HCT116 (cell line): ENCODE measurements at regions not wholly inside any gene's neighbourhood (a gene's known extent, or its start where the extent isn't known, plus 50 kb on each side); places are given as distances from the start of the nearest gene placed in this dataset.

Experiments
- ATAC-seq: fragments of 200-7000 bp; cut with Tn5 transposase; 2 replicates; pipeline ENCODE4 v1.9.1; 2020; ENCODE audit warnings: mild to moderate bottlenecking, moderate library complexity
- BruUV-seq: library from RNA; stranded (reverse); fragments of 400-500 nt; replicated peaks from 2 replicates; lab custom pipeline; 2021; lab: Mats Ljungman, UMichigan
- CTCF ChIA-PET: fragments of 300-600 bp; sonication (Branson Sonifier 250); formaldehyde crosslinking; loops from one replicate; lab custom pipeline; 2021; ENCODE audit warnings: antibody characterized with exemption; lab: Charles Lee
- POLR2A ChIA-PET: fragments of 300-600, 350-600 bp; sonication (Branson Sonifier 250); formaldehyde crosslinking; loops from one replicate; lab custom pipeline; 2021; ENCODE audit warnings: antibody characterized with exemption; lab: Charles Lee
- RAD21 ChIA-PET, 2 experiments: fragments of 300-600 bp; sonication (Branson Sonifier 250); formaldehyde crosslinking; loops; one replicate each; lab custom pipeline; 2023; ENCODE audit warnings: low total read pairs in 2 of 2; ENCODE audit not compliant: uncharacterized antibody in 2 of 2, unreplicated experiment in 2 of 2, low non-redundant PET in 1 of 2; lab: Charles Lee
- DNase-seq: peaks from one replicate; pipeline ENCODE4 v3.0.0-alpha.2; 2010; ENCODE audit warnings: low read depth, low spot score
- H2AFZ ChIP-seq: fragments of 200-600 bp; shearing (Covaris generic), sonication (generic); 2 replicates; pipeline ENCODE4 v1.6.1; 2017; ENCODE audit warnings: low read depth, mixed run types, mixed read lengths, antibody characterized with exemption, low read length; ENCODE audit not compliant: poor library complexity, severe bottlenecking
- H3K27ac ChIP-seq: 2 replicates; pipeline ENCODE4 v1.5.1; 2012; ENCODE audit warnings: low read depth, low read length
- H3K27me3 ChIP-seq: fragments of 200-600 bp; sonication (generic); 2 replicates; pipeline ENCODE4 v1.6.1; 2016; ENCODE audit warnings: mixed run types, low read length, mixed read lengths; ENCODE audit not compliant: insufficient read depth
- H3K36me3 ChIP-seq, 2 experiments: fragments of 200-500 bp in 1 of 2; fragments of 200-600 bp in 1 of 2; sonication (Bioruptor generic) in 1 of 2; sonication (generic) in 1 of 2; 2 replicates each; pipeline versions ENCODE4 v1.5.1 to v1.6.1; 2014 to 2016; ENCODE audit warnings: low read length in 2 of 2, inconsistent platforms in 1 of 2, mixed read lengths in 1 of 2, mixed run types in 1 of 2; ENCODE audit not compliant: insufficient read depth in 2 of 2, control insufficient read depth in 1 of 2
- H3K4me1 ChIP-seq, 2 experiments: fragments of 200-600 bp in 1 of 2; sonication (generic) in 1 of 2; 2 replicates each; pipeline versions ENCODE4 v1.5.1 to v1.6.1; 2012 to 2017; ENCODE audit warnings: low read length in 2 of 2, inconsistent platforms in 1 of 2, mild to moderate bottlenecking in 1 of 2, mixed read lengths in 1 of 2, mixed run types in 1 of 2, moderate library complexity in 1 of 2; ENCODE audit not compliant: insufficient read depth in 2 of 2, control insufficient read depth in 1 of 2
- H3K4me2 ChIP-seq: fragments of 200-600 bp; sonication (generic); 2 replicates; pipeline ENCODE4 v1.6.1; 2017; ENCODE audit warnings: mixed run types, low read length, mixed read lengths
- H3K4me3 ChIP-seq, 2 experiments: fragments of 200-600 bp in 1 of 2; sonication (generic) in 1 of 2; replicated peaks in 1 of 2; 2 replicates each; pipeline ENCODE4 v1.5.1; 2011 to 2016; ENCODE audit warnings: low read length in 2 of 2, control low read depth in 1 of 2, low read depth in 1 of 2, mild to moderate bottlenecking in 1 of 2, mixed read lengths in 1 of 2, mixed run types in 1 of 2
- H3K79me2 ChIP-seq: fragments of 200-600 bp; sonication (generic); 2 replicates; pipeline ENCODE4 v1.6.1; 2017; ENCODE audit warnings: mild to moderate bottlenecking, mixed run types, low read length, moderate library complexity, mixed read lengths; ENCODE audit not compliant: insufficient read depth
- H3K9ac ChIP-seq: fragments of 200-600 bp; sonication (generic); 2 replicates; pipeline ENCODE4 v1.6.1; 2016; ENCODE audit warnings: low read length, mixed read lengths
- H3K9me2 ChIP-seq: fragments of 200-600 bp; sonication (generic), shearing (Covaris generic); 2 replicates; pipeline ENCODE4 v1.6.1; 2017; ENCODE audit warnings: mixed run types, mild to moderate bottlenecking, moderate library complexity; ENCODE audit not compliant: insufficient read depth
- H3K9me3 ChIP-seq, 2 experiments: fragments of 200-500 bp in 1 of 2; fragments of 200-600 bp in 1 of 2; sonication (Bioruptor generic) in 1 of 2; sonication (generic) in 1 of 2; 2 replicates each; pipeline ENCODE4 v1.6.1; 2014 to 2017; ENCODE audit warnings: low read length in 2 of 2, mixed read lengths in 2 of 2, inconsistent platforms in 1 of 2, low read depth in 1 of 2, mild to moderate bottlenecking in 1 of 2, mixed run types in 1 of 2, moderate library complexity in 1 of 2; ENCODE audit not compliant: control insufficient read depth in 1 of 2, insufficient read depth in 1 of 2
- H4K20me1 ChIP-seq: fragments of 200-600 bp; sonication (generic), shearing (Covaris generic); 2 replicates; pipeline ENCODE4 v1.6.1; 2017; ENCODE audit warnings: mixed run types, mild to moderate bottlenecking, moderate library complexity; ENCODE audit not compliant: insufficient read depth
- CTCF ChIP-seq, 3 experiments: fragments of 200-600 bp in 1 of 3; sonication (generic) in 1 of 3; IDR thresholded peaks in 2 of 3; conservative IDR thresholded peaks in 1 of 3; 2 replicates each; pipeline ENCODE4 v1.5.1; 2012 to 2017; ENCODE audit warnings: low read depth in 2 of 3, low read length in 2 of 3, antibody characterized with exemption in 1 of 3, borderline replicate concordance in 1 of 3, control low read depth in 1 of 3, mild to moderate bottlenecking in 1 of 3, mixed read lengths in 1 of 3, mixed run types in 1 of 3, moderate library complexity in 1 of 3; ENCODE audit not compliant: insufficient read depth in 1 of 3
- ELF1 ChIP-seq: IDR thresholded peaks from 2 replicates; pipeline ENCODE4 v1.6.1; 2012; ENCODE audit warnings: low read depth, borderline replicate concordance
- RAD21 ChIP-seq: IDR thresholded peaks from 2 replicates; pipeline ENCODE4 v1.6.1; 2012; ENCODE audit warnings: low read depth, mild to moderate bottlenecking
- SRF ChIP-seq: IDR thresholded peaks from 2 replicates; pipeline ENCODE4 v1.6.1; 2012; ENCODE audit warnings: low read depth
- TCF7L2 ChIP-seq: IDR thresholded peaks from 2 replicates; pipeline ENCODE4 v1.7.0; 2011; ENCODE audit warnings: borderline replicate concordance, inconsistent platforms; ENCODE audit not compliant: insufficient read depth, insufficient read length; ENCODE audit errors: extremely low read depth
- intact Hi-C: fragments of 100-400 bp; cut with micrococcal nuclease; formaldehyde crosslinking; loops from 2 replicates; pipeline ENCODE4 v1.10.0; 2022
- TF ChIP-seq, protein P1 (sequence below): IDR thresholded peaks from 2 replicates; pipeline ENCODE4 v1.6.1; 2012; ENCODE audit warnings: low read depth

- DNase-seq (no peak), ATAC-seq (no peak)
- Histone ChIP-seq H2AFZ (no peak overlapping the region), H3K79me2 (no peaks in the 10 kb centered on the region), H3K27me3 (no peaks in the 10 kb centered on the region), H3K4me2 (no peak overlapping the region), H4K20me1 (no peaks in the 10 kb centered on the region), H3K4me3 (no peak overlapping the region), H3K9me3 (peaks cover 13 to 38% of the 10 kb centered on the region in 2 experiments; a peak in 2 of 4 replicates), H3K9me2 (no peaks in the 10 kb centered on the region), H3K9ac (no peak overlapping the region), H3K27ac (no peak overlapping the region), H3K4me1 (no peaks in the 10 kb centered on the region), H3K36me3 (no peaks in the 10 kb centered on the region)
- TF ChIP-seq SRF = no peak
- TF ChIP-seq RAD21 = no peak
- TF ChIP-seq, protein P1, sequence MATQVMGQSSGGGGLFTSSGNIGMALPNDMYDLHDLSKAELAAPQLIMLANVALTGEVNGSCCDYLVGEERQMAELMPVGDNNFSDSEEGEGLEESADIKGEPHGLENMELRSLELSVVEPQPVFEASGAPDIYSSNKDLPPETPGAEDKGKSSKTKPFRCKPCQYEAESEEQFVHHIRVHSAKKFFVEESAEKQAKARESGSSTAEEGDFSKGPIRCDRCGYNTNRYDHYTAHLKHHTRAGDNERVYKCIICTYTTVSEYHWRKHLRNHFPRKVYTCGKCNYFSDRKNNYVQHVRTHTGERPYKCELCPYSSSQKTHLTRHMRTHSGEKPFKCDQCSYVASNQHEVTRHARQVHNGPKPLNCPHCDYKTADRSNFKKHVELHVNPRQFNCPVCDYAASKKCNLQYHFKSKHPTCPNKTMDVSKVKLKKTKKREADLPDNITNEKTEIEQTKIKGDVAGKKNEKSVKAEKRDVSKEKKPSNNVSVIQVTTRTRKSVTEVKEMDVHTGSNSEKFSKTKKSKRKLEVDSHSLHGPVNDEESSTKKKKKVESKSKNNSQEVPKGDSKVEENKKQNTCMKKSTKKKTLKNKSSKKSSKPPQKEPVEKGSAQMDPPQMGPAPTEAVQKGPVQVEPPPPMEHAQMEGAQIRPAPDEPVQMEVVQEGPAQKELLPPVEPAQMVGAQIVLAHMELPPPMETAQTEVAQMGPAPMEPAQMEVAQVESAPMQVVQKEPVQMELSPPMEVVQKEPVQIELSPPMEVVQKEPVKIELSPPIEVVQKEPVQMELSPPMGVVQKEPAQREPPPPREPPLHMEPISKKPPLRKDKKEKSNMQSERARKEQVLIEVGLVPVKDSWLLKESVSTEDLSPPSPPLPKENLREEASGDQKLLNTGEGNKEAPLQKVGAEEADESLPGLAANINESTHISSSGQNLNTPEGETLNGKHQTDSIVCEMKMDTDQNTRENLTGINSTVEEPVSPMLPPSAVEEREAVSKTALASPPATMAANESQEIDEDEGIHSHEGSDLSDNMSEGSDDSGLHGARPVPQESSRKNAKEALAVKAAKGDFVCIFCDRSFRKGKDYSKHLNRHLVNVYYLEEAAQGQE = no peak
- no peak for TF ChIP-seq TCF7L2
- no peak for TF ChIP-seq ELF1
- TF ChIP-seq CTCF (IDR thresholded peaks at IDR 0.05 in 2 of 3, conservative IDR thresholded peaks at IDR 0.05 in 1 of 3; ENCODE audit: borderline replicate concordance in 1 of 3, insufficient read depth in 1 of 3, low read depth in 2 of 3, low read length in 2 of 3) = no peak
- ChIA-PET POLR2A (no interaction called here), RAD21 (no interaction called here), CTCF (no interaction called here)
- no TSS peak for BruUV-seq
- intact Hi-C loops = no loop called here
These were observed 93.2 kb upstream of the FAT3 start for GRCh38 chr11:92131289-92131865.
